ENCODE measurements at regions not wholly inside any gene's neighbourhood (a gene's known extent, or its start where the extent isn't known, plus 50 kb on each side); places are given as distances from the start of the nearest gene placed in this dataset.
"Not testable (repeated sequence)": the region's sequence is repeated elsewhere in the genome, so short reads cannot be mapped to it uniquely, and the experiment has no call there.

DNA sequence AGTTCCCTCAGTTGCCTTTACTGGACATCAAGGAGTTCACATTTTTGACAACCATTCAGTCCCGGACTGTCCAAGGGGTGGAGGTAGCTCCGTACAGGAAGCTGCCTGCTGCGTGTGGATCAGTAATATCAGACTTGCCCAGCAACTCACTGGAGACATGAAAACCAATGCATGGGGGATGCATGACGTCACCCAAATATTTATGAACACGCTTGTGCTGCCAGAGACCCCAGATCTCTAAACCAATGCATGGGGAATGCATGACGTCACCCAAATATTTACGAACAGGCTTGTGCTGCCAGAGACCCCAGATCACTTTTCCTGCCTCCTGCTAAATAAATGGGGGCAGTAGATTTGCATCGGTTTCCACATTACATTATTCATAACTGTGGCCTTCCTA lies 2137.4 kb upstream of the DEFB115 start:
- DNase-seq (ENCODE audit: low read depth) = not testable (repeated sequence)

DNA sequence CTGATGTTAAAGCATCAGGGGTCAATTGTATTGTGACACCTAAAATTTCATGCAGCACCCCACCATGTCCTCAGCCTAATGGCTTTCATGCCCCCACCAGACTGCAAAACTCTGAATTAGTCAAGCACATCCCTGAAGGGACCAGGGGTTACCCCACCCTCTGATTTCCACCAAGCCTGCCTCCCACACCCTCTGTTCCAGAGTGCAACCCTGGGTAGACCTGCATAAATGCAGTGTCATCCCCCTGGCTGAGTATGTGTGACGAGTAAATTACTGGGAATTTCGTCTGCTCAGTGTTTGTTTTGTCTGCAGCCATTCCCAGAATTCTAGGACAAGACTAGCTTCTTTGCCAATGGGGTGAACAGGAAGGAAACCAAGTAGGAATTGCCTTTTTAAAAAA lies 2136.9 kb upstream of the DEFB115 start:
- not testable (repeated sequence) for DNase-seq (ENCODE audit: low read depth)

DNA sequence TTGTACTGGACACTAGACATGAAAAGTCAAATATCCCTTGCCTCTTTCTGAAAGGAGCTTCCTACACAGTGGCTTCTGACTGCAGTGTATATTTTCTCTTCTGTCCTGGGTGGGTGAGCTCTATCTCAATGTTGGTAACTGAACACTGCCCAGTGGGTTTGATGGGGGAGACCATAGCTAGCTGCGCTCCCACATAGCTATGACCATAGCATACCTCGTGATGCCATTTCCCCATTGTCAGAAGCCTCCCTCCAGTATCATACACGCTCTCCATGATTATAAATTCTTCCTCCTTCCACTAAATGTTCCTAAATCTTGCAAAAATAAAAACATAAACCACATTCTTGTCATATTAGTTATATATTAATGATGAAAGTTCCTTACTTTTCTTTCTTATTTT lies 2134.7 kb upstream of the DEFB115 start:
- DNase-seq (ENCODE audit: low read depth) = not testable (repeated sequence)

DNA sequence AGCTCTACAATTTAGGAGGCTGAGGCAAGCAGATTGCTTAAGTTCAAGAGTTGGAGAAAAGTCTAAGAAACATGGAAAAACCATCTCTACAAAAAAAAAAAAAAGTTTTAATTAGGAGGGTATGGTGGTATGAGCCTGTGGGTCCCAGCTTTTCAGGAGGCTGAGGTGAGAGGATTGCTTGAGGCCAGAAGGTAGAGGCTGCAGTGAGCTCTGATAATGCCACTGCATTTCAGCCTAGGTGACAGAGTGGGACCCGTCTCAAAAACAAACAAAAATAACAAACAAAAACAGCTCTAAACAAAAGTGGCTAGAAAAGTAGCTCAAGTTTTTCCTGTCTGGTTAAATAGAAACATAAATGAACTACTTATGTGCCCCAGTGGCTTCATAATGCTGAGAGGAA lies 2133.6 kb upstream of the DEFB115 start:
- DNase-seq (ENCODE audit: low read depth) = no peak
